HepG2 (cell line): ENCODE measurements at regions not wholly inside any gene's neighbourhood (a gene's known extent, or its start where the extent isn't known, plus 50 kb on each side); places are given as distances from the start of the nearest gene placed in this dataset.

ENCODE experiments used
- ELF4 ChIP-seq: sonication (generic); formaldehyde crosslinking; IDR thresholded peaks from 2 replicates; pipeline ENCODE4 v1.5.0; 2020; ENCODE audit warnings: missing genetic modification reagents, mild to moderate bottlenecking, moderate library complexity, borderline replicate concordance
- FIP1L1 ChIP-seq: fragments of 200-400 bp; formaldehyde crosslinking; IDR thresholded peaks from 2 replicates; pipeline ENCODE4 v1.6.1; 2018; ENCODE audit warnings: low read depth, mild to moderate bottlenecking, low read length, moderate library complexity, borderline replicate concordance; ENCODE audit not compliant: insufficient read depth
- FOXK2 ChIP-seq: fragments of 450-650 bp; IDR thresholded peaks from 2 replicates; pipeline ENCODE4 v1.6.1; 2016
- GATAD2A ChIP-seq: IDR thresholded peaks from 2 replicates; pipeline ENCODE4 v1.6.1; 2016
- KMT2B ChIP-seq: IDR thresholded peaks from 2 replicates; pipeline ENCODE4 v1.6.1; 2016; ENCODE audit warnings: missing genetic modification reagents, missing compliant biosample characterization
- MTF2 ChIP-seq: sonication (generic); formaldehyde crosslinking; IDR thresholded peaks from 2 replicates; pipeline ENCODE4 v1.5.0; 2020; ENCODE audit warnings: missing genetic modification reagents, borderline replicate concordance
- PHF8 ChIP-seq: sonication (generic); formaldehyde crosslinking; IDR thresholded peaks from 2 replicates; pipeline ENCODE4 v1.5.0; 2020; ENCODE audit warnings: missing genetic modification reagents
- RBM39 ChIP-seq: fragments of 200-400 bp; formaldehyde crosslinking; IDR thresholded peaks from one replicate; pipeline ENCODE4 v1.6.1; 2018; ENCODE audit warnings: antibody characterized with exemption, mild to moderate bottlenecking, low read depth, low read length; ENCODE audit not compliant: poor library complexity, severe bottlenecking
- RCOR2 ChIP-seq: IDR thresholded peaks from 2 replicates; pipeline ENCODE4 v1.6.1; 2016; ENCODE audit warnings: missing biosample characterization, missing genetic modification reagents
- SALL1 ChIP-seq: sonication (generic); formaldehyde crosslinking; IDR thresholded peaks from 2 replicates; pipeline ENCODE4 v1.8.0; 2022; ENCODE audit warnings: mild to moderate bottlenecking, missing genetic modification reagents
- SP5 ChIP-seq: IDR thresholded peaks from 2 replicates; pipeline ENCODE4 v1.6.1; 2016; ENCODE audit warnings: low read depth, borderline replicate concordance
- THAP11 ChIP-seq: IDR thresholded peaks from 2 replicates; pipeline ENCODE4 v1.6.1; 2016; ENCODE audit warnings: missing biosample characterization, missing genetic modification reagents
- ZBTB8A ChIP-seq: sonication (generic); formaldehyde crosslinking; IDR thresholded peaks from 2 replicates; pipeline ENCODE4 v1.4.0; 2020; ENCODE audit warnings: mild to moderate bottlenecking, low read depth, missing genetic modification reagents, borderline replicate concordance
- ZFP41 ChIP-seq: sonication (generic); formaldehyde crosslinking; IDR thresholded peaks from 2 replicates; pipeline ENCODE4 v1.4.0; 2020; ENCODE audit warnings: mild to moderate bottlenecking, missing genetic modification reagents, borderline replicate concordance
- ZNF143 ChIP-seq: sonication (generic); formaldehyde crosslinking; IDR thresholded peaks from 2 replicates; pipeline ENCODE4 v1.4.0; 2020; ENCODE audit warnings: missing genetic modification reagents
- ZNF256 ChIP-seq: sonication (generic); formaldehyde crosslinking; conservative IDR thresholded peaks from 2 replicates; pipeline ENCODE4 v1.4.0; 2020; ENCODE audit warnings: missing genetic modification reagents
- ZNF292 ChIP-seq: sonication (generic); formaldehyde crosslinking; IDR thresholded peaks from 2 replicates; pipeline ENCODE4 v1.8.1; 2022; ENCODE audit warnings: mild to moderate bottlenecking, low read depth, missing genetic modification reagents, borderline replicate concordance
- ZNF30 ChIP-seq: sonication (generic); formaldehyde crosslinking; IDR thresholded peaks from 2 replicates; pipeline ENCODE4 v1.5.0; 2020; ENCODE audit warnings: mild to moderate bottlenecking, missing genetic modification reagents
- ZNF556 ChIP-seq: sonication (generic); formaldehyde crosslinking; IDR thresholded peaks from 2 replicates; pipeline ENCODE4 v1.4.0; 2020; ENCODE audit warnings: mild to moderate bottlenecking, missing genetic modification reagents, borderline replicate concordance
- ZNF737 ChIP-seq: sonication (generic); formaldehyde crosslinking; IDR thresholded peaks from 2 replicates; pipeline ENCODE4 v1.5.0; 2020; ENCODE audit warnings: missing genetic modification reagents, mild to moderate bottlenecking, borderline replicate concordance
- ZNF83 ChIP-seq: sonication (generic); formaldehyde crosslinking; IDR thresholded peaks from 2 replicates; pipeline ENCODE4 v1.4.0; 2020; ENCODE audit warnings: missing genetic modification reagents, mild to moderate bottlenecking, borderline replicate concordance
- ZSCAN29 ChIP-seq: sonication (generic); formaldehyde crosslinking; conservative IDR thresholded peaks from 2 replicates; pipeline ENCODE4 v1.4.0; 2020; ENCODE audit warnings: mild to moderate bottlenecking, missing genetic modification reagents
- TF ChIP-seq, protein P1 (sequence below): sonication (generic); formaldehyde crosslinking; IDR thresholded peaks from 2 replicates; pipeline ENCODE4 v1.8.1; 2023; ENCODE audit warnings: missing genetic modification reagents, mild to moderate bottlenecking, borderline replicate concordance
- TF ChIP-seq, protein P2 (sequence below): sonication (generic); formaldehyde crosslinking; IDR thresholded peaks from 2 replicates; pipeline ENCODE4 v1.8.0; 2022; ENCODE audit warnings: low read depth, missing genetic modification reagents
- TF ChIP-seq, protein P3 (sequence below): sonication (generic); formaldehyde crosslinking; IDR thresholded peaks from 2 replicates; pipeline ENCODE4 v1.5.0; 2020; ENCODE audit warnings: missing genetic modification reagents
- TF ChIP-seq, protein P4 (sequence below): sonication (generic); formaldehyde crosslinking; IDR thresholded peaks from 2 replicates; pipeline ENCODE4 v1.5.1; 2020; ENCODE audit warnings: missing genetic modification reagents, mild to moderate bottlenecking, borderline replicate concordance
- TF ChIP-seq, protein P5 (sequence below): sonication (generic); formaldehyde crosslinking; IDR thresholded peaks from 2 replicates; pipeline ENCODE4 v1.9.0; 2021; ENCODE audit warnings: missing genetic modification reagents, mild to moderate bottlenecking, borderline replicate concordance

DNA sequence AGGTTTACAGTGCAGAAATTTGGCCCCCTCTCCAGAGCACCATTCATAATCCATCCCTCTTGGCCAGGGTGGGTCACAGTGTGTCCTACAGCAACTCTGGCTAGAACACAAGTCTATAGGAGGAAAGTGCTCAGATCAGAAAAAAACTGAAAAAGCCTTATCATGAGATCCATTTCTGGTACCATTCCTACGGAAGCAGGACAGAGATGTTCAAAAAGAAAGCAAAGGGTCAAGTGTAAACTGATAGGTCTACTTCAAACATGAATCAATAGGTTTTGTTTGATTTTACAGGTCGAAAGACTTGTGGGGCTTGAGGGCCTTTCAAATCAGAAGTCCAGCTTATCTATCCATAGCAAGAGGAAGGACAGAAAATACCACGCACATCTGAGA lies 326.4 kb downstream of the SOX9 start (continued):
- no peak for TF ChIP-seq MTF2 (CRISPR knock-in tag)
- TF ChIP-seq SP5 = peak; percentile 73
- TF ChIP-seq SALL1 (CRISPR knock-in tag) = peak; percentile 9; the same call in 1 of the 2 replicates
- TF ChIP-seq ZNF83 (CRISPR knock-in tag) = no peak
- TF ChIP-seq, protein P1, sequence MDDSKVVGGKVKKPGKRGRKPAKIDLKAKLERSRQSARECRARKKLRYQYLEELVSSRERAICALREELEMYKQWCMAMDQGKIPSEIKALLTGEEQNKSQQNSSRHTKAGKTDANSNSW (CRISPR knock-in tag) = no peak
- TF ChIP-seq ZNF143 (CRISPR knock-in tag) = no peak
- TF ChIP-seq KMT2B = no peak
- peak; percentile 82; the same call in 1 of the 2 replicates for TF ChIP-seq ZNF556 (CRISPR knock-in tag)
- TF ChIP-seq RCOR2 = peak; percentile 96
- TF ChIP-seq ZSCAN29 (CRISPR knock-in tag) = peak; percentile 79; the same call in 1 of the 2 replicates
- TF ChIP-seq ZNF292 (CRISPR knock-in tag) = peak; percentile 69; the same call in 1 of the 2 replicates
- no peak for TF ChIP-seq FIP1L1
- TF ChIP-seq FOXK2 = no peak
- TF ChIP-seq GATAD2A (CRISPR knock-in tag) = peak; percentile 97
- TF ChIP-seq, protein P2, sequence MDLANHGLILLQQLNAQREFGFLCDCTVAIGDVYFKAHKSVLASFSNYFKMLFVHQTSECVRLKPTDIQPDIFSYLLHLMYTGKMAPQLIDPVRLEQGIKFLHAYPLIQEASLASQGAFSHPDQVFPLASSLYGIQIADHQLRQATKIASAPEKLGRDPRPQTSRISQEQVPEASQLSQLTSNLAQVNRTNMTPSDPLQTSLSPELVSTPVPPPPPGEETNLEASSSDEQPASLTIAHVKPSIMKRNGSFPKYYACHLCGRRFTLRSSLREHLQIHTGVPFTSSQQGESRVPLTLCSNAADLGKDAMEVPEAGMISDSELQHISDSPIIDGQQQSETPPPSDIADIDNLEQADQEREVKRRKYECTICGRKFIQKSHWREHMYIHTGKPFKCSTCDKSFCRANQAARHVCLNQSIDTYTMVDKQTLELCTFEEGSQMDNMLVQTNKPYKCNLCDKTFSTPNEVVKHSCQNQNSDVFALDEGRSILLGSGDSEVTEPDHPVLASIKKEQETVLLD (CRISPR knock-in tag) = no peak
- no peak for TF ChIP-seq ZNF30 (CRISPR knock-in tag)
- TF ChIP-seq PHF8 (CRISPR knock-in tag) = 0 out of 2 replicates have a peak, but pooled peaks have one; percentile 17
- TF ChIP-seq THAP11 (CRISPR knock-in tag) = peak; percentile 72; the same call in 1 of the 2 replicates
- no peak for TF ChIP-seq ZFP41 (CRISPR knock-in tag)
- TF ChIP-seq ZBTB8A (CRISPR knock-in tag) = no peak
- no peak for TF ChIP-seq ZNF256 (CRISPR knock-in tag)
- peak; percentile 50; the same call in 1 of the 2 replicates for TF ChIP-seq ELF4 (CRISPR knock-in tag)
- TF ChIP-seq, protein P3, sequence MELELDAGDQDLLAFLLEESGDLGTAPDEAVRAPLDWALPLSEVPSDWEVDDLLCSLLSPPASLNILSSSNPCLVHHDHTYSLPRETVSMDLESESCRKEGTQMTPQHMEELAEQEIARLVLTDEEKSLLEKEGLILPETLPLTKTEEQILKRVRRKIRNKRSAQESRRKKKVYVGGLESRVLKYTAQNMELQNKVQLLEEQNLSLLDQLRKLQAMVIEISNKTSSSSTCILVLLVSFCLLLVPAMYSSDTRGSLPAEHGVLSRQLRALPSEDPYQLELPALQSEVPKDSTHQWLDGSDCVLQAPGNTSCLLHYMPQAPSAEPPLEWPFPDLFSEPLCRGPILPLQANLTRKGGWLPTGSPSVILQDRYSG (CRISPR knock-in tag) = no peak
- TF ChIP-seq, protein P4, sequence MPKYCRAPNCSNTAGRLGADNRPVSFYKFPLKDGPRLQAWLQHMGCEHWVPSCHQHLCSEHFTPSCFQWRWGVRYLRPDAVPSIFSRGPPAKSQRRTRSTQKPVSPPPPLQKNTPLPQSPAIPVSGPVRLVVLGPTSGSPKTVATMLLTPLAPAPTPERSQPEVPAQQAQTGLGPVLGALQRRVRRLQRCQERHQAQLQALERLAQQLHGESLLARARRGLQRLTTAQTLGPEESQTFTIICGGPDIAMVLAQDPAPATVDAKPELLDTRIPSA (CRISPR knock-in tag) = no peak
- TF ChIP-seq RBM39 = no peak
- no peak for TF ChIP-seq ZNF737
- TF ChIP-seq, protein P5, sequence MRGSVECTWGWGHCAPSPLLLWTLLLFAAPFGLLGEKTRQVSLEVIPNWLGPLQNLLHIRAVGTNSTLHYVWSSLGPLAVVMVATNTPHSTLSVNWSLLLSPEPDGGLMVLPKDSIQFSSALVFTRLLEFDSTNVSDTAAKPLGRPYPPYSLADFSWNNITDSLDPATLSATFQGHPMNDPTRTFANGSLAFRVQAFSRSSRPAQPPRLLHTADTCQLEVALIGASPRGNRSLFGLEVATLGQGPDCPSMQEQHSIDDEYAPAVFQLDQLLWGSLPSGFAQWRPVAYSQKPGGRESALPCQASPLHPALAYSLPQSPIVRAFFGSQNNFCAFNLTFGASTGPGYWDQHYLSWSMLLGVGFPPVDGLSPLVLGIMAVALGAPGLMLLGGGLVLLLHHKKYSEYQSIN = no peak
